DMS 273 (cell line): ENCODE measurements at regions not wholly inside any gene's neighbourhood (a gene's known extent, or its start where the extent isn't known, plus 50 kb on each side); places are given as distances from the start of the nearest gene placed in this dataset.
"Not testable (repeated sequence)": the region's sequence is repeated elsewhere in the genome, so short reads cannot be mapped to it uniquely, and the experiment has no call there.

Source experiments
- DNase-seq: peaks from one replicate; lab custom pipeline; 2025; ENCODE audit not compliant: unreplicated experiment; lab: John Stamatoyannopoulos, UW

- DNase-seq = not testable (repeated sequence)
Measured at GRCh38 chr9:41367301-41367700, 178.2 kb upstream of the ZNG1F start.

GRCh38 chr9:41361790-41362189 lies 172.7 kb upstream of the ZNG1F start:
- not testable (repeated sequence) for DNase-seq

GRCh38 chr9:41359116-41359515 lies 170.0 kb upstream of the ZNG1F start:
- DNase-seq = peak; percentile 34

- DNase-seq = peak; percentile 80
Measured at GRCh38 chr9:41358682-41359081, 169.6 kb upstream of the ZNG1F start.

GRCh38 chr9:41357918-41358404 lies 168.8 kb upstream of the ZNG1F start:
- DNase-seq = peak; percentile 40

- not testable (repeated sequence) for DNase-seq
Measured at GRCh38 chr9:41357350-41357748, 168.2 kb upstream of the ZNG1F start.

- DNase-seq = peak; percentile 80
Measured at GRCh38 chr9:41356588-41357349, 167.7 kb upstream of the ZNG1F start.

GRCh38 chr9:41355712-41356450 lies 166.8 kb upstream of the ZNG1F start:
- DNase-seq = not testable (repeated sequence)

- DNase-seq = not testable (repeated sequence)
Measured at GRCh38 chr9:41354978-41355377, 165.9 kb upstream of the ZNG1F start.

- DNase-seq = not testable (repeated sequence)
Measured at GRCh38 chr9:41354060-41354934, 165.2 kb upstream of the ZNG1F start.

- not testable (repeated sequence) for DNase-seq
Measured at GRCh38 chr9:41353026-41353425, 163.9 kb upstream of the ZNG1F start.

- DNase-seq = not testable (repeated sequence)
Measured at GRCh38 chr9:41352390-41352789, 163.3 kb upstream of the ZNG1F start.

GRCh38 chr9:41347893-41348292 lies 158.8 kb upstream of the ZNG1F start:
- DNase-seq = not testable (repeated sequence)

- not testable (repeated sequence) for DNase-seq
Measured at GRCh38 chr9:41332562-41332961, 143.4 kb upstream of the ZNG1F start.

GRCh38 chr9:41321277-41321676 lies 132.2 kb upstream of the ZNG1F start:
- not testable (repeated sequence) for DNase-seq

GRCh38 chr9:41308953-41309352 lies 119.8 kb upstream of the ZNG1F start:
- not testable (repeated sequence) for DNase-seq

- not testable (repeated sequence) for DNase-seq
Measured at GRCh38 chr9:41285744-41286143, 96.6 kb upstream of the ZNG1F start.

- not testable (repeated sequence) for DNase-seq
Measured at GRCh38 chr9:41280299-41281238, 91.5 kb upstream of the ZNG1F start.

- not testable (repeated sequence) for DNase-seq
Measured at GRCh38 chr9:41279437-41279836, 90.3 kb upstream of the ZNG1F start.

GRCh38 chr9:41279033-41279432 lies 89.9 kb upstream of the ZNG1F start:
- DNase-seq = not testable (repeated sequence)
